ENCODE measurements at regions not wholly inside any gene's neighbourhood (a gene's known extent, or its start where the extent isn't known, plus 50 kb on each side); places are given as distances from the start of the nearest gene placed in this dataset.

GRCh38 chr3:10619989-10620832 lies 114.8 kb upstream of the ATP2B2 start:
- no peak for TF ChIP-seq CTCF (IDR thresholded peaks at IDR 0.05; ENCODE audit: control insufficient read depth, extremely low read depth, insufficient read depth)
- no peak overlapping the region for H3K4me3 ChIP-seq (ENCODE audit: low read depth, low read length)
- DNase-seq (ENCODE audit: low read depth): no peak

GRCh38 chr3:10620833-10621082 lies 115.4 kb upstream of the ATP2B2 start:
- TF ChIP-seq CTCF (IDR thresholded peaks at IDR 0.05; ENCODE audit: control insufficient read depth, extremely low read depth, insufficient read depth): no peak
- no peak for DNase-seq (ENCODE audit: low read depth)

GRCh38 chr3:10623578-10624275 lies 118.3 kb upstream of the ATP2B2 start:
- no peak for DNase-seq (ENCODE audit: low read depth)
- H3K4me3 ChIP-seq (ENCODE audit: low read depth, low read length): no peak overlapping the region
- no peak for TF ChIP-seq CTCF (IDR thresholded peaks at IDR 0.05; ENCODE audit: control insufficient read depth, extremely low read depth, insufficient read depth)

More at GRCh38 chr3:10620833-10621082, 115.4 kb upstream of the ATP2B2 start:
- no peak overlapping the region for H3K4me3 ChIP-seq (ENCODE audit: low read depth, low read length)

- no peak for DNase-seq (ENCODE audit: low read depth)
- no peak overlapping the region for H3K4me3 ChIP-seq (ENCODE audit: low read depth, low read length)
- TF ChIP-seq CTCF (IDR thresholded peaks at IDR 0.05; ENCODE audit: control insufficient read depth, extremely low read depth, insufficient read depth): no peak
Observed at GRCh38 chr3:10625323-10625722, 119.9 kb upstream of the ATP2B2 start.

- TF ChIP-seq CTCF (IDR thresholded peaks at IDR 0.05; ENCODE audit: control insufficient read depth, extremely low read depth, insufficient read depth): no peak
- no peak overlapping the region for H3K4me3 ChIP-seq (ENCODE audit: low read depth, low read length)
- no peak for DNase-seq (ENCODE audit: low read depth)
Observed at GRCh38 chr3:10627884-10628572, 122.6 kb upstream of the ATP2B2 start.

GRCh38 chr3:10628891-10629670 lies 123.7 kb upstream of the ATP2B2 start:
- H3K4me3 ChIP-seq (ENCODE audit: low read depth, low read length): no peak overlapping the region
- no peak for DNase-seq (ENCODE audit: low read depth)
- TF ChIP-seq CTCF (IDR thresholded peaks at IDR 0.05; ENCODE audit: control insufficient read depth, extremely low read depth, insufficient read depth): no peak; the same call in 1 of the 2 replicates

All from LNCaP clone FGC (cell line).